MM.1S (cell line): ENCODE measurements at regions not wholly inside any gene's neighbourhood (a gene's known extent, or its start where the extent isn't known, plus 50 kb on each side); places are given as distances from the start of the nearest gene placed in this dataset.

ENCODE experiments used
- DNase-seq: peaks from one replicate; pipeline ENCODE4 v3.0.0-alpha.2; 2015
- H2AFZ ChIP-seq: fragments of 300-600 bp; sonication (generic); 2 replicates; pipeline ENCODE4 v1.6.0; 2016; ENCODE audit warnings: antibody characterized with exemption, low read length
- H3F3A ChIP-seq: fragments of 300-600 bp; sonication (generic); 2 replicates; pipeline ENCODE4 v1.6.1; 2016; ENCODE audit warnings: mild to moderate bottlenecking, antibody characterized with exemption, low read length, moderate library complexity, mixed read lengths; ENCODE audit not compliant: insufficient read depth
- H3K27ac ChIP-seq: fragments of 300-600 bp; sonication (generic); 2 replicates; pipeline ENCODE4 v1.5.1; 2016; ENCODE audit warnings: mild to moderate bottlenecking, low read length
- H3K27me3 ChIP-seq: fragments of 300-600 bp; sonication (generic); replicated peaks from 2 replicates; pipeline ENCODE4 v1.6.0; 2016; ENCODE audit warnings: low read length; ENCODE audit not compliant: insufficient read depth
- H3K36me3 ChIP-seq: fragments of 300-600 bp; sonication (generic); replicated peaks from 2 replicates; pipeline ENCODE4 v1.6.1; 2016; ENCODE audit warnings: mild to moderate bottlenecking, low read length, mixed read lengths; ENCODE audit not compliant: insufficient read depth
- H3K4me1 ChIP-seq: fragments of 300-600 bp; sonication (generic); 2 replicates; pipeline ENCODE4 v1.6.1; 2016; ENCODE audit warnings: low read length, mixed read lengths
- H3K4me2 ChIP-seq: fragments of 300-600 bp; sonication (generic); 2 replicates; pipeline ENCODE4 v1.6.0; 2016; ENCODE audit warnings: low read depth, low read length
- H3K4me3 ChIP-seq: fragments of 300-600 bp; sonication (generic); 2 replicates; pipeline ENCODE4 v1.5.1; 2016; ENCODE audit warnings: low read length, mixed read lengths
- H3K79me2 ChIP-seq: fragments of 300-600 bp; sonication (generic); 2 replicates; pipeline ENCODE4 v1.6.1; 2016; ENCODE audit warnings: mixed run types, low read length, mixed read lengths
- H3K9ac ChIP-seq: fragments of 300-600 bp; sonication (generic); 2 replicates; pipeline ENCODE4 v1.6.1; 2016; ENCODE audit warnings: low read length, mixed read lengths
- H3K9me2 ChIP-seq: fragments of 300-600 bp; sonication (generic); replicated peaks from 2 replicates; pipeline ENCODE4 v1.6.1; 2016; ENCODE audit warnings: mild to moderate bottlenecking, low read length, mixed read lengths; ENCODE audit not compliant: insufficient read depth
- H3K9me3 ChIP-seq: fragments of 300-600 bp; sonication (generic); replicated peaks from 2 replicates; pipeline ENCODE4 v1.6.1; 2016; ENCODE audit warnings: mild to moderate bottlenecking, low read length, mixed read lengths; ENCODE audit not compliant: insufficient read depth
- H4K20me1 ChIP-seq: fragments of 300-600 bp; sonication (generic); 2 replicates; pipeline ENCODE4 v1.6.1; 2016; ENCODE audit warnings: mild to moderate bottlenecking, low read length, moderate library complexity, mixed read lengths; ENCODE audit not compliant: insufficient read depth
- EZH2 ChIP-seq: fragments of 300-600 bp; sonication (generic); optimal IDR thresholded peaks from 2 replicates; pipeline ENCODE3; 2017; ENCODE audit warnings: low read depth, mild to moderate bottlenecking, antibody characterized with exemption, low read length, mixed read lengths
- EZH2phosphoT487 ChIP-seq: fragments of 300-600 bp; sonication (generic); IDR thresholded peaks from 2 replicates; pipeline ENCODE4 v1.6.1; 2018; ENCODE audit warnings: antibody characterized with exemption, low read length
- TF ChIP-seq, protein P1 (sequence below): fragments of 300-600 bp; sonication (generic); IDR thresholded peaks from 2 replicates; pipeline ENCODE4 v1.5.1; 2016; ENCODE audit warnings: antibody characterized with exemption, low read length, mixed read lengths

- Histone ChIP-seq H3K9ac (no peak overlapping the region), H3K9me3 (no peaks in the 10 kb centered on the region), H3K4me1 (no peaks in the 10 kb centered on the region), H3K79me2 (no peaks in the 10 kb centered on the region), H3K27ac (no peak overlapping the region), H3K4me2 (no peak overlapping the region), H3K27me3 (no peaks in the 10 kb centered on the region), H3K4me3 (no peak overlapping the region), H3K9me2 (no peaks in the 10 kb centered on the region), H3K36me3 (no peaks in the 10 kb centered on the region), H3F3A (no peaks in the 10 kb centered on the region), H2AFZ (no peak overlapping the region), H4K20me1 (no peaks in the 10 kb centered on the region)
- TF ChIP-seq EZH2phosphoT487 (no peak), EZH2 (no peak)
- TF ChIP-seq, protein P1, sequence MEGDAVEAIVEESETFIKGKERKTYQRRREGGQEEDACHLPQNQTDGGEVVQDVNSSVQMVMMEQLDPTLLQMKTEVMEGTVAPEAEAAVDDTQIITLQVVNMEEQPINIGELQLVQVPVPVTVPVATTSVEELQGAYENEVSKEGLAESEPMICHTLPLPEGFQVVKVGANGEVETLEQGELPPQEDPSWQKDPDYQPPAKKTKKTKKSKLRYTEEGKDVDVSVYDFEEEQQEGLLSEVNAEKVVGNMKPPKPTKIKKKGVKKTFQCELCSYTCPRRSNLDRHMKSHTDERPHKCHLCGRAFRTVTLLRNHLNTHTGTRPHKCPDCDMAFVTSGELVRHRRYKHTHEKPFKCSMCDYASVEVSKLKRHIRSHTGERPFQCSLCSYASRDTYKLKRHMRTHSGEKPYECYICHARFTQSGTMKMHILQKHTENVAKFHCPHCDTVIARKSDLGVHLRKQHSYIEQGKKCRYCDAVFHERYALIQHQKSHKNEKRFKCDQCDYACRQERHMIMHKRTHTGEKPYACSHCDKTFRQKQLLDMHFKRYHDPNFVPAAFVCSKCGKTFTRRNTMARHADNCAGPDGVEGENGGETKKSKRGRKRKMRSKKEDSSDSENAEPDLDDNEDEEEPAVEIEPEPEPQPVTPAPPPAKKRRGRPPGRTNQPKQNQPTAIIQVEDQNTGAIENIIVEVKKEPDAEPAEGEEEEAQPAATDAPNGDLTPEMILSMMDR: no peak
- DNase-seq: no peak
These were observed 362.0 kb upstream of the AMOT start for GRCh38 chrX:113202601-113203000.

- Histone ChIP-seq H3K27me3 (no peaks in the 10 kb centered on the region), H3K4me1 (no peaks in the 10 kb centered on the region), H3K9me2 (no peaks in the 10 kb centered on the region), H3K27ac (no peak overlapping the region), H3K4me3 (no peak overlapping the region), H3K79me2 (no peaks in the 10 kb centered on the region), H3K4me2 (no peak overlapping the region), H2AFZ (no peak overlapping the region), H4K20me1 (no peaks in the 10 kb centered on the region), H3K36me3 (no peaks in the 10 kb centered on the region), H3K9me3 (no peaks in the 10 kb centered on the region), H3F3A (no peaks in the 10 kb centered on the region), H3K9ac (no peak overlapping the region)
- DNase-seq: no peak
- TF ChIP-seq, protein P1: no peak
- TF ChIP-seq EZH2 (no peak), EZH2phosphoT487 (no peak)
These were observed 355.3 kb upstream of the AMOT start for GRCh38 chrX:113195949-113196348.

DNA sequence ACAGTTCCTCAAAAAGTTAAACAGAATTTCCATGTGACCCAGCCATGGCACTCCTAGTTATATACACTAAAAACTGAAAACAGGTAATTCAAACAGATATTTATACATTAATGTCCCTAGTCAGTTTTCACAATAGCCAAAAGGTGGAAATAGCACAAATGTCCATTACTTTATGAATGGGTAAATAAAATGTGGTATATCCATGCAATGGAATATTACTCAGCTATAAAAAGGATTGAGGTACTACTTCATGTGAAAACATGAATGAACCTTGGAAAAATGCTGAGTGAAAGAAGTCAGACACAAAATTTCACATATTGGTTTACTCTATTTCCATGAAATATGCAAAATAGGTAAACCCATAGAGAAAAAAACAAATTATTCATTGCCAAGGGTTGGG lies 351.8 kb upstream of the AMOT start:
- H3K4me1 ChIP-seq: no peaks in the 10 kb centered on the region
- H4K20me1 ChIP-seq: no peaks in the 10 kb centered on the region
- TF ChIP-seq, protein P1: no peak
- TF ChIP-seq EZH2phosphoT487: no peak
- TF ChIP-seq EZH2: no peak
- no peak overlapping the region for H3K4me2 ChIP-seq
- H3F3A ChIP-seq: no peaks in the 10 kb centered on the region
- no peaks in the 10 kb centered on the region for H3K79me2 ChIP-seq
- no peaks in the 10 kb centered on the region for H3K9me3 ChIP-seq
- no peak for DNase-seq
- H2AFZ ChIP-seq: no peak overlapping the region
- no peak overlapping the region for H3K4me3 ChIP-seq
- no peaks in the 10 kb centered on the region for H3K27me3 ChIP-seq
- no peaks in the 10 kb centered on the region for H3K36me3 ChIP-seq
- no peak overlapping the region for H3K9ac ChIP-seq
- no peaks in the 10 kb centered on the region for H3K9me2 ChIP-seq
- H3K27ac ChIP-seq: no peak overlapping the region
